ENCODE measurements at regions not wholly inside any gene's neighbourhood (a gene's known extent, or its start where the extent isn't known, plus 50 kb on each side); places are given as distances from the start of the nearest gene placed in this dataset.

- H3K27ac ChIP-seq = no peak overlapping the region
- TF ChIP-seq ZFX (IDR thresholded peaks at IDR 0.05; ENCODE audit: borderline replicate concordance) (no peak), CTCF (IDR thresholded peaks at IDR 0.05) (no peak)
Observed at GRCh38 chr14:49451938-49452337, 134.2 kb downstream of the RPS29 start.

- H3K27ac ChIP-seq = no peak overlapping the region
- no peak for TF ChIP-seq CTCF (IDR thresholded peaks at IDR 0.05)
- no peak for TF ChIP-seq ZFX (IDR thresholded peaks at IDR 0.05; ENCODE audit: borderline replicate concordance)
Observed at GRCh38 chr14:49449749-49450148, 136.4 kb downstream of the RPS29 start.

GRCh38 chr14:49447540-49448107 lies 138.6 kb downstream of the RPS29 start:
- H3K27ac ChIP-seq = no peak overlapping the region

GRCh38 chr14:49446801-49447200 lies 139.4 kb downstream of the RPS29 start:
- no peak overlapping the region for H3K27ac ChIP-seq
- TF ChIP-seq ZFX (IDR thresholded peaks at IDR 0.05; ENCODE audit: borderline replicate concordance) (no peak), CTCF (IDR thresholded peaks at IDR 0.05) (no peak)

More at GRCh38 chr14:49447540-49448107, 138.6 kb downstream of the RPS29 start:
- TF ChIP-seq CTCF (IDR thresholded peaks at IDR 0.05) = no peak
- no peak for TF ChIP-seq ZFX (IDR thresholded peaks at IDR 0.05; ENCODE audit: borderline replicate concordance)

- TF ChIP-seq ZFX (IDR thresholded peaks at IDR 0.05; ENCODE audit: borderline replicate concordance) = no peak
- no peak overlapping the region for H3K27ac ChIP-seq
Observed at GRCh38 chr14:49438256-49438770, 147.9 kb downstream of the RPS29 start.

GRCh38 chr14:49428076-49428475 lies 158.1 kb downstream of the RPS29 start:
- H3K27ac ChIP-seq = no peak overlapping the region
- TF ChIP-seq ZFX (IDR thresholded peaks at IDR 0.05; ENCODE audit: borderline replicate concordance) (no peak), CTCF (IDR thresholded peaks at IDR 0.05) (no peak)

GRCh38 chr14:49427117-49427516 lies 159.1 kb downstream of the RPS29 start:
- TF ChIP-seq CTCF (IDR thresholded peaks at IDR 0.05) = no peak
- TF ChIP-seq ZFX (IDR thresholded peaks at IDR 0.05; ENCODE audit: borderline replicate concordance) = no peak

GRCh38 chr14:49425921-49426320 lies 160.3 kb downstream of the RPS29 start:
- TF ChIP-seq CTCF (IDR thresholded peaks at IDR 0.05) (no peak), ZFX (IDR thresholded peaks at IDR 0.05; ENCODE audit: borderline replicate concordance) (no peak)
- H3K27ac ChIP-seq = no peak overlapping the region

More at GRCh38 chr14:49427117-49427516, 159.1 kb downstream of the RPS29 start:
- no peak overlapping the region for H3K27ac ChIP-seq

All from 22Rv1 (cell line).